Smooth muscle cell (in vitro differentiated cells): ENCODE measurements at regions not wholly inside any gene's neighbourhood (a gene's known extent, or its start where the extent isn't known, plus 50 kb on each side); places are given as distances from the start of the nearest gene placed in this dataset.

Experiments
- DNase-seq: peaks from one replicate; lab custom pipeline; 2025; ENCODE audit not compliant: unreplicated experiment; lab: John Stamatoyannopoulos, UW
- H2AFZ ChIP-seq: fragments of 200-600 bp; sonication (generic); 2 replicates; pipeline ENCODE4 v1.6.0; 2016; ENCODE audit warnings: antibody characterized with exemption, low read depth, mild to moderate bottlenecking
- H3F3A ChIP-seq: fragments of 200-600 bp; sonication (generic); 2 replicates; pipeline ENCODE4 v1.6.0; 2017; ENCODE audit warnings: antibody characterized with exemption, low read depth
- H3K27ac ChIP-seq: fragments of 200-600 bp; sonication (generic); 2 replicates; pipeline ENCODE4 v1.5.1; 2016; ENCODE audit warnings: low read depth, mild to moderate bottlenecking
- H3K27me3 ChIP-seq: fragments of 200-600 bp; sonication (generic); 2 replicates; pipeline ENCODE4 v1.6.1; 2016; ENCODE audit warnings: low read depth, mild to moderate bottlenecking
- H3K36me3 ChIP-seq: fragments of 200-600 bp; sonication (generic); 2 replicates; pipeline ENCODE4 v1.5.1; 2016; ENCODE audit warnings: low read depth
- H3K4me1 ChIP-seq: fragments of 200-600 bp; sonication (generic); 2 replicates; pipeline ENCODE4 v1.5.1; 2016; ENCODE audit warnings: low read depth
- H3K4me2 ChIP-seq: fragments of 200-600 bp; sonication (generic); 2 replicates; pipeline ENCODE4 v1.6.0; 2016; ENCODE audit warnings: mild to moderate bottlenecking
- H3K4me3 ChIP-seq: fragments of 200-600 bp; sonication (generic); 2 replicates; pipeline ENCODE4 v1.5.1; 2016; ENCODE audit warnings: mild to moderate bottlenecking
- H3K79me2 ChIP-seq: fragments of 200-600 bp; sonication (generic); 2 replicates; pipeline ENCODE4 v1.6.0; 2016; ENCODE audit warnings: low read depth, mild to moderate bottlenecking
- H3K9ac ChIP-seq: fragments of 200-600 bp; sonication (generic); 2 replicates; pipeline ENCODE4 v1.6.0; 2016; ENCODE audit warnings: low read depth
- H3K9me3 ChIP-seq: fragments of 200-600 bp; sonication (generic); replicated peaks from 2 replicates; pipeline ENCODE4 v1.5.1; 2016; ENCODE audit warnings: low read depth
- H4K20me1 ChIP-seq: fragments of 200-600 bp; sonication (generic); 2 replicates; pipeline ENCODE4 v1.6.0; 2016; ENCODE audit warnings: low read depth
- WGBS: methylation state at CpG from one replicate; pipeline ENCODE4 v1.1.7; 2016; ENCODE audit warnings: low lambda C conversion rate; 5-methylcytosine and 5-hydroxymethylcytosine counted together
- TF ChIP-seq, protein P1 (sequence below): fragments of 200-600 bp; sonication (generic); IDR thresholded peaks from 2 replicates; pipeline ENCODE4 v1.5.1; 2017; ENCODE audit warnings: borderline replicate concordance, mild to moderate bottlenecking, antibody characterized with exemption; ENCODE audit not compliant: insufficient read depth, poor library complexity, severe bottlenecking

DNA sequence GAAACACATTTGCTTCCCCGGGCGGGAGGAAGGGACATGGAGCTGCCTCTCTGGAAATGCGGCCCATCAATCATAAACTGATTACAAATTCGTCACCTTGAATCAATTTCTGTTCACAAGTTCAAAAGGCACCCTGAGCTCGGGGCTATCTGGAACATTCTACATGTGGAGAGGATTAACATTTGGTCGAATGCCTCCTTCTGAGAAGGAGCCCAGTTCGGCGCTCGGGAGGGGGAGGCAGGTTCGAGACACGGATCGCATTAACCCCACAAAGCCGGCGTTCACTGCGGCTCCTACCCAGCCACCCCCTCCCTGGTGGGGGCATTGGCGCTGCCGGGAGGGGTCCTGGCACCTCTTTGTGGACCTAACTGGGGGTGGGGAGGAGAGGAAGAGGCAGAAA, 108.0 kb downstream of the CPZ start:
- Histone ChIP-seq H3K9me3 (no peaks in the 10 kb centered on the region), H3K4me2 (no peak overlapping the region), H3F3A (no peaks in the 10 kb centered on the region), H3K4me1 (peaks cover 7% of the 10 kb centered on the region), H2AFZ (no peak overlapping the region), H3K27ac (no peak overlapping the region), H3K4me3 (no peak overlapping the region), H3K9ac (no peak overlapping the region), H3K79me2 (no peaks in the 10 kb centered on the region), H3K36me3 (no peaks in the 10 kb centered on the region), H4K20me1 (no peaks in the 10 kb centered on the region), H3K27me3 (no peaks in the 10 kb centered on the region)
- 88% methylated on average over 17 of the region's 17 CpGs for WGBS
- TF ChIP-seq, protein P1, sequence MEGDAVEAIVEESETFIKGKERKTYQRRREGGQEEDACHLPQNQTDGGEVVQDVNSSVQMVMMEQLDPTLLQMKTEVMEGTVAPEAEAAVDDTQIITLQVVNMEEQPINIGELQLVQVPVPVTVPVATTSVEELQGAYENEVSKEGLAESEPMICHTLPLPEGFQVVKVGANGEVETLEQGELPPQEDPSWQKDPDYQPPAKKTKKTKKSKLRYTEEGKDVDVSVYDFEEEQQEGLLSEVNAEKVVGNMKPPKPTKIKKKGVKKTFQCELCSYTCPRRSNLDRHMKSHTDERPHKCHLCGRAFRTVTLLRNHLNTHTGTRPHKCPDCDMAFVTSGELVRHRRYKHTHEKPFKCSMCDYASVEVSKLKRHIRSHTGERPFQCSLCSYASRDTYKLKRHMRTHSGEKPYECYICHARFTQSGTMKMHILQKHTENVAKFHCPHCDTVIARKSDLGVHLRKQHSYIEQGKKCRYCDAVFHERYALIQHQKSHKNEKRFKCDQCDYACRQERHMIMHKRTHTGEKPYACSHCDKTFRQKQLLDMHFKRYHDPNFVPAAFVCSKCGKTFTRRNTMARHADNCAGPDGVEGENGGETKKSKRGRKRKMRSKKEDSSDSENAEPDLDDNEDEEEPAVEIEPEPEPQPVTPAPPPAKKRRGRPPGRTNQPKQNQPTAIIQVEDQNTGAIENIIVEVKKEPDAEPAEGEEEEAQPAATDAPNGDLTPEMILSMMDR: no peak
- no peak for DNase-seq

DNA sequence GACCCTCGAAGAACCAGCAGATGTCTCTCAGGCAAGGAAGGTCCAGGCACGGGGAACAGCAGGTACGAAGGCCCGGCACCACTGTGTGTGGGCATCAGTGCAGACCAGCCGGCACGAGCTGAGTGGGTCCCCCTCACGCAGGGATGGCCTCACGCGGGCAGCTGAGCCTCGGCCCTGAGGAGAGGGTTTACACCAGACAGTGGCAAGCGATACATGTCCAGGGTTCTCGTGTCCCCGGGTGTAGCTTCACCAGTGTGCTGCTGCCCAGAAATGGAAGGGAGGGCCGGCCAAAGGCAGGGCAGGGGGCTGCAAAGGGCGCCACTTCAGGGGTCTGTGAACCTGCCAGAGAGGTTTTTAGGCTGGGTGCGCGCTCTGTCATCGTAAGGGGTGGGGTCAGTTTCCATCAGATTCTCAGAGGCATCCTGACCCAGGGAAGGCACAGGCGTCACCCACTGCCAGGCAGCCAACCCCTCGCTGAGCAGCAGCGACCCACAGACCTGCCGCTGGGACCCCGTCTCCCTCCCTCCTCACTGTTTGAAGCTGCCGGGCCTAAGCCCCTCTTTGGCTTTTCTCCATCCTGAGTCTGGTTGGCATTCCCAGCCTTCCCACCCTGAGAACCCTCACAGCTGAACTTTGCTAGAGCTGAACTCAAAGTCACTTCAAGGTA, 107.0 kb downstream of the CPZ start:
- no peaks in the 10 kb centered on the region for H3K79me2 ChIP-seq
- WGBS: 92% methylated on average over 24 of the region's 24 CpGs
- H3F3A ChIP-seq: no peaks in the 10 kb centered on the region
- no peaks in the 10 kb centered on the region for H4K20me1 ChIP-seq
- no peak for DNase-seq
- H3K4me3 ChIP-seq: no peak overlapping the region
- no peaks in the 10 kb centered on the region for H3K9me3 ChIP-seq
- no peak overlapping the region for H3K27ac ChIP-seq
- no peaks in the 10 kb centered on the region for H3K27me3 ChIP-seq
- TF ChIP-seq, protein P1: no peak
- H3K4me2 ChIP-seq: no peak overlapping the region
- no peak overlapping the region for H2AFZ ChIP-seq
- H3K9ac ChIP-seq: no peak overlapping the region
- H3K4me1 ChIP-seq: no peaks in the 10 kb centered on the region
- H3K36me3 ChIP-seq: no peaks in the 10 kb centered on the region

DNA sequence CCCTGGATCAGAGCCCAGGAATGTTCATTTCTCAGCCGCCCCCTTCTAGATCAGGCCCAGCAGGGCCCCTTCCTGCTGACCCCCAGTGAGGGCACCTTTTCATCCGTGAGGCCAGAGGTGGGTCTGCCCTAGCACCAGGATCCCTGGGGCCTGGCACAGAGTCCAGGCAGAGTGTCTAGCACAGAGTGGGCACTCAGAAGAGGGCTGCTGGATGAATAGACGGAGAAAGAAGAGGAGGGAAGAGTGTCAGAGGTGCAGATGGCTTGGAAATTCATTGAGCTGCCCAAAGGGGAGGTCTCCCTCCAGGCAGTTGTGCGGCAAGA, 106.5 kb downstream of the CPZ start:
- Histone ChIP-seq H2AFZ (no peak overlapping the region), H3K27me3 (no peaks in the 10 kb centered on the region), H3K4me2 (no peak overlapping the region), H3K36me3 (no peaks in the 10 kb centered on the region), H3K4me3 (no peak overlapping the region), H3K27ac (no peak overlapping the region), H3F3A (no peaks in the 10 kb centered on the region), H3K79me2 (no peaks in the 10 kb centered on the region), H4K20me1 (no peaks in the 10 kb centered on the region), H3K9ac (no peak overlapping the region), H3K9me3 (no peaks in the 10 kb centered on the region), H3K4me1 (no peaks in the 10 kb centered on the region)
- TF ChIP-seq, protein P1: no peak
- no peak for DNase-seq
- 93% methylated on average over 4 of the region's 4 CpGs for WGBS

DNA sequence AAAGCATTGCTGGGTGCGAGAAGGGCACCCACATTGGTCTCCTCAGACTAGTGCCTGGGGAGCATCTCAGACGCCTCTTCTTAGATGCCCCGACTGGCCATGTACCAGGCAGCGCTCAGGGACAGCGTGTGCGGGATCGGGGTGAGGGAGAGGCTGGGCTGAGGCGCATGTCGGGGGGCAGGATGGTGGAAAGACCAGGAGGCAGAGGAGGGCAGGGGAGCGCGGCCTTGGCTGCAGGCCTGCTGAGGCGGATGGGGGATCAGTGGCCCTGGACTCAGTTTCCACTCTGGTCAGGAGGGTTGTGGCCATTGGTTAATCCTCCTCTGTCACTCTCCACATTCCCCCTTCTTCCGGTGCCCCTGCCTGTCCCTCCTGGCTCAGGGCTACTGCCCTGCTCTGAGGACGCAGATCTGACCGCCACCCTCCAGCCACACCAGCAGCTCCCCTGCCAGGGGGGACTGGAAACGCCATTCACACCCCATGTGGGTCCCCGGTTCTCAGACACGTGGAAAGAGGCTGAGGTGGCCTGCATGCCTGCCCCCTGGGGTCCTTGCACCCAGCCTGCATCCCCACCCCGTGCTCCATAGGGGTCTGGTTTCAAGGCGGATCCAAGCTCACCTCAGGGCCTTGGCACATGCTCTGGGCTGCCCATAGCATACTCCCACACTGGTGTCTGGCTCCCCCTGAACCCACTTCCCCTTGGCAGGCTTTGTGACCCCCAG, 105.9 kb downstream of the CPZ start:
- Histone ChIP-seq H3K36me3 (no peaks in the 10 kb centered on the region), H3K4me2 (no peak overlapping the region), H3K27me3 (no peaks in the 10 kb centered on the region), H3K27ac (no peak overlapping the region), H4K20me1 (no peaks in the 10 kb centered on the region), H3K4me1 (no peaks in the 10 kb centered on the region), H3F3A (no peaks in the 10 kb centered on the region), H3K9me3 (no peaks in the 10 kb centered on the region), H3K9ac (no peak overlapping the region), H3K4me3 (no peak overlapping the region), H2AFZ (no peak overlapping the region), H3K79me2 (no peaks in the 10 kb centered on the region)
- no peak for DNase-seq
- TF ChIP-seq, protein P1: no peak
- WGBS: 91% methylated on average over 20 of the region's 20 CpGs
